HepG2 (cell line): ENCODE measurements at regions not wholly inside any gene's neighbourhood (a gene's known extent, or its start where the extent isn't known, plus 50 kb on each side); places are given as distances from the start of the nearest gene placed in this dataset.

ENCODE experiments used
- EZH2 ChIP-seq: conservative IDR thresholded peaks from 2 replicates; pipeline ENCODE4 v1.6.1; 2012; ENCODE audit warnings: mild to moderate bottlenecking, low read depth, low read length, moderate library complexity
- HNRNPUL1 ChIP-seq: fragments of 200-400 bp; formaldehyde crosslinking; IDR thresholded peaks from 2 replicates; pipeline ENCODE4 v1.6.1; 2017; ENCODE audit warnings: low read depth, mild to moderate bottlenecking, low read length, moderate library complexity
- MEF2D ChIP-seq: sonication (generic); formaldehyde crosslinking; IDR thresholded peaks from 2 replicates; pipeline ENCODE4 v1.5.1; 2020; ENCODE audit warnings: mild to moderate bottlenecking, missing genetic modification reagents
- POLR2AphosphoS5 ChIP-seq: IDR thresholded peaks from 2 replicates; pipeline ENCODE4 v1.6.1; 2012; ENCODE audit warnings: low read depth, low read length
- RAD21 ChIP-seq: fragments of 450-650 bp; formaldehyde crosslinking; IDR thresholded peaks from 2 replicates; pipeline ENCODE4 v1.5.0; 2020; ENCODE audit warnings: mild to moderate bottlenecking
- REPIN1 ChIP-seq: sonication (generic); formaldehyde crosslinking; IDR thresholded peaks from 2 replicates; pipeline ENCODE4 v1.8.0; 2022; ENCODE audit warnings: missing genetic modification reagents, low read depth, mild to moderate bottlenecking, borderline replicate concordance
- ZC3H4 ChIP-seq: sonication (generic); formaldehyde crosslinking; IDR thresholded peaks from 2 replicates; pipeline ENCODE4 v1.4.0; 2020; ENCODE audit warnings: missing genetic modification reagents, borderline replicate concordance
- ZGPAT ChIP-seq: IDR thresholded peaks from 2 replicates; pipeline ENCODE4 v1.6.1; 2016; ENCODE audit warnings: mild to moderate bottlenecking
- ZNF180 ChIP-seq: sonication (generic); formaldehyde crosslinking; IDR thresholded peaks from 2 replicates; pipeline ENCODE4 v1.4.0; 2020; ENCODE audit warnings: low read depth, missing genetic modification reagents, borderline replicate concordance
- ZNF3 ChIP-seq: IDR thresholded peaks from 2 replicates; pipeline ENCODE4 v1.7.0; 2017; ENCODE audit warnings: inconsistent platforms
- ZNF317 ChIP-seq: sonication (generic); formaldehyde crosslinking; IDR thresholded peaks from 2 replicates; pipeline ENCODE4 v1.5.0; 2020; ENCODE audit warnings: mild to moderate bottlenecking, missing genetic modification reagents
- ZNF609 ChIP-seq: sonication (generic); formaldehyde crosslinking; IDR thresholded peaks from 2 replicates; pipeline ENCODE4 v1.4.0; 2020; ENCODE audit warnings: mild to moderate bottlenecking, missing genetic modification reagents, borderline replicate concordance
- ZNF713 ChIP-seq: sonication (generic); formaldehyde crosslinking; IDR thresholded peaks from 2 replicates; pipeline ENCODE4 v1.4.0; 2020; ENCODE audit warnings: mild to moderate bottlenecking, missing genetic modification reagents
- TF ChIP-seq, protein P1 (sequence below): IDR thresholded peaks from 2 replicates; pipeline ENCODE4 v1.6.1; 2012; ENCODE audit warnings: low read length, improper control_type of control experiment

GRCh38 chr7:1312136-1313070 is 79.7 kb downstream of the UNCX start:
- TF ChIP-seq RAD21 = no peak
- TF ChIP-seq POLR2AphosphoS5 = no peak
- no peak for TF ChIP-seq ZGPAT (CRISPR knock-in tag)
- TF ChIP-seq MEF2D = no peak
- no peak for TF ChIP-seq EZH2
- no peak for TF ChIP-seq ZNF713 (CRISPR knock-in tag)
- TF ChIP-seq ZC3H4 (CRISPR knock-in tag) = no peak
- TF ChIP-seq ZNF180 = no peak
- TF ChIP-seq, protein P1, sequence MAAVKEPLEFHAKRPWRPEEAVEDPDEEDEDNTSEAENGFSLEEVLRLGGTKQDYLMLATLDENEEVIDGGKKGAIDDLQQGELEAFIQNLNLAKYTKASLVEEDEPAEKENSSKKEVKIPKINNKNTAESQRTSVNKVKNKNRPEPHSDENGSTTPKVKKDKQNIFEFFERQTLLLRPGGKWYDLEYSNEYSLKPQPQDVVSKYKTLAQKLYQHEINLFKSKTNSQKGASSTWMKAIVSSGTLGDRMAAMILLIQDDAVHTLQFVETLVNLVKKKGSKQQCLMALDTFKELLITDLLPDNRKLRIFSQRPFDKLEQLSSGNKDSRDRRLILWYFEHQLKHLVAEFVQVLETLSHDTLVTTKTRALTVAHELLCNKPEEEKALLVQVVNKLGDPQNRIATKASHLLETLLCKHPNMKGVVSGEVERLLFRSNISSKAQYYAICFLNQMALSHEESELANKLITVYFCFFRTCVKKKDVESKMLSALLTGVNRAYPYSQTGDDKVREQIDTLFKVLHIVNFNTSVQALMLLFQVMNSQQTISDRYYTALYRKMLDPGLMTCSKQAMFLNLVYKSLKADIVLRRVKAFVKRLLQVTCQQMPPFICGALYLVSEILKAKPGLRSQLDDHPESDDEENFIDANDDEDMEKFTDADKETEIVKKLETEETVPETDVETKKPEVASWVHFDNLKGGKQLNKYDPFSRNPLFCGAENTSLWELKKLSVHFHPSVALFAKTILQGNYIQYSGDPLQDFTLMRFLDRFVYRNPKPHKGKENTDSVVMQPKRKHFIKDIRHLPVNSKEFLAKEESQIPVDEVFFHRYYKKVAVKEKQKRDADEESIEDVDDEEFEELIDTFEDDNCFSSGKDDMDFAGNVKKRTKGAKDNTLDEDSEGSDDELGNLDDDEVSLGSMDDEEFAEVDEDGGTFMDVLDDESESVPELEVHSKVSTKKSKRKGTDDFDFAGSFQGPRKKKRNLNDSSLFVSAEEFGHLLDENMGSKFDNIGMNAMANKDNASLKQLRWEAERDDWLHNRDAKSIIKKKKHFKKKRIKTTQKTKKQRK = no peak
- no peak for TF ChIP-seq ZNF317 (CRISPR knock-in tag)
- TF ChIP-seq ZNF609 = no peak
- no peak for TF ChIP-seq REPIN1 (CRISPR knock-in tag)
- TF ChIP-seq ZNF3 (CRISPR knock-in tag) = no peak
- no peak for TF ChIP-seq HNRNPUL1
